ENCODE measurements at regions not wholly inside any gene's neighbourhood (a gene's known extent, or its start where the extent isn't known, plus 50 kb on each side); places are given as distances from the start of the nearest gene placed in this dataset.

GRCh38 chr4:71204056-71204455 lies 134.8 kb upstream of the SLC4A4 start:
- Histone ChIP-seq H3K36me3 (no peaks in the 10 kb centered on the region), H3K27me3 (ENCODE audit: low read depth) (no peaks in the 10 kb centered on the region), H3K27ac (replicated peaks) (no peak overlapping the region), H3K9me3 (replicated peaks) (no peaks in the 10 kb centered on the region), H3K4me1 (peaks cover 17% of the 10 kb centered on the region), H3K4me3 (no peak overlapping the region)
- DNase-seq = no peak
- intact Hi-C loops (cut with micrococcal nuclease) = no loop called here
- no peak for TF ChIP-seq CTCF (IDR thresholded peaks at IDR 0.05; ENCODE audit: borderline replicate concordance)

GRCh38 chr4:71206763-71207162 lies 132.1 kb upstream of the SLC4A4 start:
- Histone ChIP-seq H3K27me3 (ENCODE audit: low read depth) (no peaks in the 10 kb centered on the region), H3K36me3 (no peaks in the 10 kb centered on the region), H3K4me3 (no peak overlapping the region), H3K4me1 (peaks cover 39% of the 10 kb centered on the region), H3K27ac (replicated peaks) (no peak overlapping the region), H3K9me3 (replicated peaks) (no peaks in the 10 kb centered on the region)
- no peak for TF ChIP-seq CTCF (IDR thresholded peaks at IDR 0.05; ENCODE audit: borderline replicate concordance)
- DNase-seq = no peak
- intact Hi-C loops (cut with micrococcal nuclease) = no loop called here

- Histone ChIP-seq H3K27me3 (ENCODE audit: low read depth) (no peaks in the 10 kb centered on the region), H3K27ac (replicated peaks) (no peak overlapping the region), H3K4me1 (peaks cover 35% of the 10 kb centered on the region), H3K4me3 (no peak overlapping the region), H3K9me3 (replicated peaks) (no peaks in the 10 kb centered on the region), H3K36me3 (no peaks in the 10 kb centered on the region)
- TF ChIP-seq CTCF (IDR thresholded peaks at IDR 0.05; ENCODE audit: borderline replicate concordance) = no peak
- intact Hi-C loops (cut with micrococcal nuclease) = no loop called here
- DNase-seq = no peak
Measured at GRCh38 chr4:71209161-71209560, 129.7 kb upstream of the SLC4A4 start.

GRCh38 chr4:71210823-71211222 lies 128.0 kb upstream of the SLC4A4 start:
- DNase-seq = no peak
- Histone ChIP-seq H3K4me3 (no peak overlapping the region), H3K9me3 (replicated peaks) (no peaks in the 10 kb centered on the region), H3K4me1 (peaks cover 35% of the 10 kb centered on the region), H3K27me3 (ENCODE audit: low read depth) (no peaks in the 10 kb centered on the region), H3K36me3 (no peaks in the 10 kb centered on the region), H3K27ac (replicated peaks) (no peak overlapping the region)
- no peak for TF ChIP-seq CTCF (IDR thresholded peaks at IDR 0.05; ENCODE audit: borderline replicate concordance)
- intact Hi-C loops (cut with micrococcal nuclease) = no loop called here

- Histone ChIP-seq H3K27ac (replicated peaks) (no peak overlapping the region), H3K27me3 (ENCODE audit: low read depth) (no peaks in the 10 kb centered on the region), H3K36me3 (no peaks in the 10 kb centered on the region), H3K4me1 (peaks cover 35% of the 10 kb centered on the region), H3K4me3 (no peak overlapping the region), H3K9me3 (replicated peaks) (no peaks in the 10 kb centered on the region)
- intact Hi-C loops (cut with micrococcal nuclease) = no loop called here
- DNase-seq = no peak
- TF ChIP-seq CTCF (IDR thresholded peaks at IDR 0.05; ENCODE audit: borderline replicate concordance) = no peak
Measured at GRCh38 chr4:71211748-71212147, 127.1 kb upstream of the SLC4A4 start.

- H3K27ac ChIP-seq (replicated peaks) = no peak overlapping the region
Measured at GRCh38 chr4:71212216-71212615, 126.6 kb upstream of the SLC4A4 start.

More at GRCh38 chr4:71212216-71212615, 126.6 kb upstream of the SLC4A4 start:
- Histone ChIP-seq H3K9me3 (replicated peaks) (no peaks in the 10 kb centered on the region), H3K36me3 (no peaks in the 10 kb centered on the region), H3K4me3 (no peak overlapping the region), H3K27me3 (ENCODE audit: low read depth) (no peaks in the 10 kb centered on the region), H3K4me1 (peaks cover 35% of the 10 kb centered on the region)
- intact Hi-C loops (cut with micrococcal nuclease) = no loop called here
- DNase-seq = no peak
- no peak for TF ChIP-seq CTCF (IDR thresholded peaks at IDR 0.05; ENCODE audit: borderline replicate concordance)

Measured in left ventricle myocardium inferior (tissue), 1 donor.